BLaER1 treated with 17β-estradiol and CSF1 and Interleukin-3, amounts not matched to agents 10 nM and 100 nM (cell line): ENCODE measurements at regions not wholly inside any gene's neighbourhood (a gene's known extent, or its start where the extent isn't known, plus 50 kb on each side); places are given as distances from the start of the nearest gene placed in this dataset.

Experiments
- H3K27ac ChIP-seq, 11 experiments: shearing (Covaris generic); formaldehyde crosslinking; 2 replicates each; pipeline ENCODE4 v1.8.1; 2022
- H3K27me3 ChIP-seq, 11 experiments: shearing (Covaris generic); formaldehyde crosslinking; 2 replicates each; pipeline ENCODE4 v1.8.1; 2022
- H3K36me3 ChIP-seq, 11 experiments: shearing (Covaris generic); formaldehyde crosslinking; 2 replicates each; pipeline ENCODE4 v1.8.1; 2022
- H3K4me1 ChIP-seq, 10 experiments: shearing (Covaris generic); formaldehyde crosslinking; 2 replicates each; pipeline ENCODE4 v1.8.1; 2022
- H3K4me2 ChIP-seq, 11 experiments: shearing (Covaris generic); formaldehyde crosslinking; 2 replicates each; pipeline ENCODE4 v1.8.1; 2022
- H3K4me3 ChIP-seq, 10 experiments: shearing (Covaris generic); formaldehyde crosslinking; 2 replicates each; pipeline ENCODE4 v1.8.1; 2022
- H3K9ac ChIP-seq, 11 experiments: shearing (Covaris generic); formaldehyde crosslinking; 2 replicates each; pipeline ENCODE4 v1.8.1; 2022
- H3K9me3 ChIP-seq, 11 experiments: shearing (Covaris generic); formaldehyde crosslinking; replicated peaks in 1 of 11; 2 replicates each; pipeline ENCODE4 v1.8.1; 2022
- H4K20me1 ChIP-seq, 11 experiments: shearing (Covaris generic); formaldehyde crosslinking; 2 replicates each; pipeline ENCODE4 v1.8.1; 2022
- Cebpa-rat ChIP-seq, 11 experiments: shearing (Covaris generic); IDR thresholded peaks; 2 replicates each; pipeline ENCODE4 v1.8.1; 2022

GRCh38 chr1:57858740-57859139, 434.9 kb upstream of the DAB1 start:
- Histone ChIP-seq H3K9ac (no peak overlapping the region), H3K4me3 (no peak overlapping the region), H3K9me3 (no peaks in the 10 kb centered on the region), H3K27ac (no peak overlapping the region), H3K4me2 (no peak overlapping the region), H3K27me3 (no peaks in the 10 kb centered on the region), H3K36me3 (no peaks in the 10 kb centered on the region), H4K20me1 (no peaks in the 10 kb centered on the region), H3K4me1 (peaks cover 0 to 6% (median 0%) of the 10 kb centered on the region in 10 experiments; a peak in 4 of 20 replicates)
- no peak for TF ChIP-seq Cebpa-rat (IDR thresholded peaks at IDR 0.05)

GRCh38 chr1:57857809-57858208, 433.9 kb upstream of the DAB1 start:
- Histone ChIP-seq H3K27me3 (no peaks in the 10 kb centered on the region), H3K9me3 (no peaks in the 10 kb centered on the region), H4K20me1 (no peaks in the 10 kb centered on the region), H3K4me2 (no peak overlapping the region), H3K4me1 (peaks cover 0 to 6% (median 0%) of the 10 kb centered on the region in 10 experiments; a peak in 4 of 20 replicates), H3K4me3 (no peak overlapping the region), H3K36me3 (no peaks in the 10 kb centered on the region), H3K27ac (no peak overlapping the region), H3K9ac (no peak overlapping the region)
- TF ChIP-seq Cebpa-rat (IDR thresholded peaks at IDR 0.05), result no peak

- Histone ChIP-seq H3K27me3 (no peaks in the 10 kb centered on the region), H3K9ac (no peak overlapping the region), H4K20me1 (no peaks in the 10 kb centered on the region), H3K4me1 (peaks cover 0 to 6% (median 0%) of the 10 kb centered on the region in 10 experiments; a peak in 4 of 20 replicates), H3K4me2 (no peak overlapping the region), H3K27ac (no peak overlapping the region), H3K4me3 (no peak overlapping the region), H3K9me3 (0 out of 22 replicates have a peak, but pooled peaks cover 0 to 3% (median 0%) of the 10 kb centered on the region in 11 experiments), H3K36me3 (no peaks in the 10 kb centered on the region)
- no peak for TF ChIP-seq Cebpa-rat (IDR thresholded peaks at IDR 0.05)
These were observed 430.6 kb upstream of the DAB1 start for GRCh38 chr1:57854436-57854835.

GRCh38 chr1:57850176-57850940, 426.5 kb upstream of the DAB1 start:
- H3K27ac ChIP-seq, result no peak overlapping the region
- TF ChIP-seq Cebpa-rat (IDR thresholded peaks at IDR 0.05), result no peak

DNA sequence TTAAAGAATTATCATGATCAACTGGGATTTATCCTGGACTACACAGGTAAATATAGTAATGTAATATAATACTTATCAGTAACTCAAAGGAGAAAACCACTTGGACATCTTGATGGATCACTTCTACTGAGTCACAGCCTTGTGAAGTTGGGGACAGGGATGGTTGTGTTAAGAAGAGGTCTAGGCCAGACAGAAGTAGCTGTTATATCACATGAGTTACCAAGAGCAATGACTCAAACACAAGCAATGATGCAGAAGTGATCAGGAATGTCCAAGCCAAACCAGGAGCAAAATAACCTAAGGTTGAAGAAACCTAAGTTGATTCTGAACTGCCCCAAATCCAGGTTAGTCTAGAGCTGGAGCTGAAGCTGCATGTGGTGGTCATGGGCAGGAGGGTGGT, 424.5 kb upstream of the DAB1 start:
- no peaks in the 10 kb centered on the region for H3K36me3 ChIP-seq
- TF ChIP-seq Cebpa-rat (IDR thresholded peaks at IDR 0.05), result no peak
- no peaks in the 10 kb centered on the region for H4K20me1 ChIP-seq
- H3K27ac ChIP-seq, result no peak overlapping the region
- no peaks in the 10 kb centered on the region for H3K27me3 ChIP-seq
- H3K9ac ChIP-seq, result no peak overlapping the region
- no peaks in the 10 kb centered on the region for H3K4me1 ChIP-seq
- H3K4me3 ChIP-seq, result no peak overlapping the region
- peaks cover 0 to 13% (median 5%) of the 10 kb centered on the region in 11 experiments; a peak in 9 of 22 replicates for H3K9me3 ChIP-seq
- H3K4me2 ChIP-seq, result no peak overlapping the region

More at GRCh38 chr1:57850176-57850940, 426.5 kb upstream of the DAB1 start:
- Histone ChIP-seq H3K4me1 (no peaks in the 10 kb centered on the region), H4K20me1 (no peaks in the 10 kb centered on the region), H3K9ac (no peak overlapping the region), H3K27me3 (no peaks in the 10 kb centered on the region), H3K9me3 (peaks cover 0 to 9% (median 0%) of the 10 kb centered on the region in 11 experiments; a peak in 5 of 22 replicates), H3K36me3 (no peaks in the 10 kb centered on the region), H3K4me3 (no peak overlapping the region), H3K4me2 (no peak overlapping the region)

- H3K4me3 ChIP-seq, result no peak overlapping the region
- H3K27ac ChIP-seq, result no peak overlapping the region
- H3K9me3 ChIP-seq, result peaks cover 27 to 47% (median 35%) of the 10 kb centered on the region in 11 experiments
- H3K4me2 ChIP-seq, result no peak overlapping the region
- H3K4me1 ChIP-seq, result no peaks in the 10 kb centered on the region
- H3K36me3 ChIP-seq, result 0 out of 22 replicates have a peak, but pooled peaks cover 0 to 10% (median 0%) of the 10 kb centered on the region in 11 experiments
- TF ChIP-seq Cebpa-rat (IDR thresholded peaks at IDR 0.05), result no peak
- H3K9ac ChIP-seq, result no peak overlapping the region
- no peaks in the 10 kb centered on the region for H3K27me3 ChIP-seq
- no peaks in the 10 kb centered on the region for H4K20me1 ChIP-seq
These were observed 421.2 kb upstream of the DAB1 start for GRCh38 chr1:57845041-57845440.

- Histone ChIP-seq H3K36me3 (0 out of 22 replicates have a peak, but pooled peaks cover 0 to 10% (median 0%) of the 10 kb centered on the region in 11 experiments), H3K27ac (no peak overlapping the region), H4K20me1 (no peaks in the 10 kb centered on the region), H3K4me2 (no peak overlapping the region), H3K27me3 (no peaks in the 10 kb centered on the region), H3K4me1 (no peaks in the 10 kb centered on the region), H3K9me3 (peaks cover 32 to 53% (median 40%) of the 10 kb centered on the region in 11 experiments), H3K4me3 (no peak overlapping the region), H3K9ac (no peak overlapping the region)
- no peak for TF ChIP-seq Cebpa-rat (IDR thresholded peaks at IDR 0.05)
These were observed 420.6 kb upstream of the DAB1 start for GRCh38 chr1:57844382-57844980.

GRCh38 chr1:57843760-57844159, 419.9 kb upstream of the DAB1 start:
- Histone ChIP-seq H3K4me1 (no peaks in the 10 kb centered on the region), H3K9ac (no peak overlapping the region), H3K27me3 (no peaks in the 10 kb centered on the region), H3K9me3 (peaks cover 34 to 59% (median 43%) of the 10 kb centered on the region in 11 experiments), H3K27ac (no peak overlapping the region), H3K4me2 (no peak overlapping the region), H4K20me1 (no peaks in the 10 kb centered on the region), H3K36me3 (0 out of 22 replicates have a peak, but pooled peaks cover 0 to 10% (median 0%) of the 10 kb centered on the region in 11 experiments), H3K4me3 (no peak overlapping the region)
- no peak for TF ChIP-seq Cebpa-rat (IDR thresholded peaks at IDR 0.05)

DNA sequence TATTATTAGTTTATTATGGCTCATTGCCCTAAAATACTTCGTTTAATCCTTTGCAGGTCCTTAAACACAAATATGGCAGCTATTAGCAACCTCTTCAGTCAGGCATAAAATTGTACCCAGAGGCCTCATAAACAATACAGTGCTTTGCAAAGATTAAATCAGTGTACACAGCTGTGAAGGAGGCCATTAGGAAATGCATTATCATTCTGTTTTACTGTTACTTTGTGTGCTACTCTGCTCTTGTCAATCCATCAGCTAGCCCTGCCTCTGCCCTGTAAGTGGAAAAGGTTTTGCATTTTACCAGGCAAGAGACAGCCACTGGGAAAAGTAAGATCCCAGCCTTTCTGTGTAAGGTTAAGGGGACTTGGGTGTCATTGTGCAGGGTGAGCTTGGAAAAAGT, 415.7 kb upstream of the DAB1 start:
- H3K4me2 ChIP-seq, result no peak overlapping the region
- H3K27ac ChIP-seq, result no peak overlapping the region
- no peak overlapping the region for H3K9ac ChIP-seq
- no peaks in the 10 kb centered on the region for H3K4me1 ChIP-seq
- no peaks in the 10 kb centered on the region for H4K20me1 ChIP-seq
- peaks cover 34 to 63% (median 44%) of the 10 kb centered on the region in 11 experiments for H3K9me3 ChIP-seq
- no peaks in the 10 kb centered on the region for H3K27me3 ChIP-seq
- no peak overlapping the region for H3K4me3 ChIP-seq
- 0 out of 22 replicates have a peak, but pooled peaks cover 0 to 10% (median 0%) of the 10 kb centered on the region in 11 experiments for H3K36me3 ChIP-seq
- TF ChIP-seq Cebpa-rat (IDR thresholded peaks at IDR 0.05), result no peak
